ENCODE measurements at regions not wholly inside any gene's neighbourhood (a gene's known extent, or its start where the extent isn't known, plus 50 kb on each side); places are given as distances from the start of the nearest gene placed in this dataset.

- no peak for DNase-seq (ENCODE audit: low read depth, low spot score)
- TF ChIP-seq SREBF2 (IDR thresholded peaks at IDR 0.05; ENCODE audit: low read length) (no peak), SMARCA5 (IDR thresholded peaks at IDR 0.05) (no peak), CBFB (IDR thresholded peaks at IDR 0.05; ENCODE audit: low read depth) (no peak), TAF1 (IDR thresholded peaks at IDR 0.05; ENCODE audit: borderline replicate concordance, low read depth, low read length) (no peak), NKRF (conservative IDR thresholded peaks at IDR 0.05) (no peak), CREB1 (IDR thresholded peaks at IDR 0.05; ENCODE audit: low read depth) (no peak), POLR2AphosphoS2 (IDR thresholded peaks at IDR 0.05; ENCODE audit: low read depth, low read length) (no peak), BCL11A (IDR thresholded peaks at IDR 0.05; ENCODE audit: low read depth, low read length) (no peak), CBX5 (IDR thresholded peaks at IDR 0.05; ENCODE audit: low read depth) (no peak)
- TF ChIP-seq, protein P1, sequence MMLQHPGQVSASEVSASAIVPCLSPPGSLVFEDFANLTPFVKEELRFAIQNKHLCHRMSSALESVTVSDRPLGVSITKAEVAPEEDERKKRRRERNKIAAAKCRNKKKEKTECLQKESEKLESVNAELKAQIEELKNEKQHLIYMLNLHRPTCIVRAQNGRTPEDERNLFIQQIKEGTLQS (IDR thresholded peaks at IDR 0.05; ENCODE audit: borderline replicate concordance, extremely low read depth, low read depth, low read length) = no peak
- Histone ChIP-seq H3K27me3 (replicated peaks in 1 of 2; ENCODE audit: control insufficient read depth in 2 of 2, insufficient read depth in 2 of 2, low read length in 1 of 2) (peaks cover 2 to 6% of the 10 kb centered on the region in 2 experiments; a peak in 2 of 4 replicates), H3K4me3 (no peak overlapping the region), H3K4me2 (ENCODE audit: control insufficient read depth, insufficient read depth) (no peak overlapping the region), H3K9ac (ENCODE audit: control insufficient read depth, insufficient read depth, low read length) (no peak overlapping the region), H3K27ac (ENCODE audit: control insufficient read depth, insufficient read depth) (no peak overlapping the region), H3K4me1 (ENCODE audit: control insufficient read depth, insufficient read depth, low read length) (no peaks in the 10 kb centered on the region), H3K9me3 (replicated peaks; ENCODE audit: control insufficient read depth, insufficient read depth, low read length) (no peaks in the 10 kb centered on the region), H4K20me1 (ENCODE audit: control insufficient read depth, insufficient read depth) (no peaks in the 10 kb centered on the region), H3K36me3 (ENCODE audit: control insufficient read depth in 2 of 2, insufficient read depth in 2 of 2, low read length in 1 of 2) (no peaks in the 10 kb centered on the region), H3K79me2 (ENCODE audit: control insufficient read depth, insufficient read depth, low read length) (no peaks in the 10 kb centered on the region), H2AFZ (ENCODE audit: control insufficient read depth, low read depth, low read length) (no peak overlapping the region)
- POLR2A ChIA-PET = no interaction called here
- RAD21 ChIA-PET (ENCODE audit: unreplicated experiment) = no interaction called here
- CTCF ChIA-PET = interaction anchor here (0.6 kb wide), 1 partner anchor 77 kb away, joined by 3 read pairs; no protein-coding TSS in a partner anchor
- WGBS (ENCODE audit: insufficient coverage, insufficient replicate concordance, low lambda C conversion rate, missing lambda C conversion rate) = 61% methylated on average over 7 of the region's 7 CpGs
- ATAC-seq = no peak
- intact Hi-C loops (cut with micrococcal nuclease; ENCODE audit: unreplicated experiment) (no loop called here), in situ Hi-C loops (cut with MboI) (no loop called here)
- BruUV-seq (replicated peaks) = no TSS peak
- no peak for FAIRE-seq
- SMC1A ChIA-PET (ENCODE audit: uncharacterized antibody, unreplicated experiment) = no interaction called here
These were observed 52.7 kb upstream of the NEURL1B start for GRCh38 chr5:172588380-172588779.

Data from GM12878 (cell line).